HCT116 (cell line): ENCODE measurements at regions not wholly inside any gene's neighbourhood (a gene's known extent, or its start where the extent isn't known, plus 50 kb on each side); places are given as distances from the start of the nearest gene placed in this dataset.

Source experiments
- ATAC-seq: fragments of 200-7000 bp; cut with Tn5 transposase; 2 replicates; pipeline ENCODE4 v1.9.1; 2020; ENCODE audit warnings: mild to moderate bottlenecking, moderate library complexity
- BruUV-seq: library from RNA; stranded (reverse); fragments of 400-500 nt; replicated peaks from 2 replicates; lab custom pipeline; 2021; lab: Mats Ljungman, UMichigan
- CTCF ChIA-PET: fragments of 300-600 bp; sonication (Branson Sonifier 250); formaldehyde crosslinking; loops from one replicate; lab custom pipeline; 2021; ENCODE audit warnings: antibody characterized with exemption; lab: Charles Lee
- POLR2A ChIA-PET: fragments of 300-600, 350-600 bp; sonication (Branson Sonifier 250); formaldehyde crosslinking; loops from one replicate; lab custom pipeline; 2021; ENCODE audit warnings: antibody characterized with exemption; lab: Charles Lee
- RAD21 ChIA-PET, 2 experiments: fragments of 300-600 bp; sonication (Branson Sonifier 250); formaldehyde crosslinking; loops; one replicate each; lab custom pipeline; 2023; ENCODE audit warnings: low total read pairs in 2 of 2; ENCODE audit not compliant: uncharacterized antibody in 2 of 2, unreplicated experiment in 2 of 2, low non-redundant PET in 1 of 2; lab: Charles Lee
- DNase-seq: peaks from one replicate; pipeline ENCODE4 v3.0.0-alpha.2; 2010; ENCODE audit warnings: low read depth, low spot score
- H2AFZ ChIP-seq: fragments of 200-600 bp; shearing (Covaris generic), sonication (generic); 2 replicates; pipeline ENCODE4 v1.6.1; 2017; ENCODE audit warnings: low read depth, mixed run types, mixed read lengths, antibody characterized with exemption, low read length; ENCODE audit not compliant: poor library complexity, severe bottlenecking
- H3K27ac ChIP-seq: 2 replicates; pipeline ENCODE4 v1.5.1; 2012; ENCODE audit warnings: low read depth, low read length
- H3K27me3 ChIP-seq: fragments of 200-600 bp; sonication (generic); 2 replicates; pipeline ENCODE4 v1.6.1; 2016; ENCODE audit warnings: mixed run types, low read length, mixed read lengths; ENCODE audit not compliant: insufficient read depth
- H3K36me3 ChIP-seq, 2 experiments: fragments of 200-500 bp in 1 of 2; fragments of 200-600 bp in 1 of 2; sonication (Bioruptor generic) in 1 of 2; sonication (generic) in 1 of 2; 2 replicates each; pipeline versions ENCODE4 v1.5.1 to v1.6.1; 2014 to 2016; ENCODE audit warnings: low read length in 2 of 2, inconsistent platforms in 1 of 2, mixed read lengths in 1 of 2, mixed run types in 1 of 2; ENCODE audit not compliant: insufficient read depth in 2 of 2, control insufficient read depth in 1 of 2
- H3K4me1 ChIP-seq, 2 experiments: fragments of 200-600 bp in 1 of 2; sonication (generic) in 1 of 2; 2 replicates each; pipeline versions ENCODE4 v1.5.1 to v1.6.1; 2012 to 2017; ENCODE audit warnings: low read length in 2 of 2, inconsistent platforms in 1 of 2, mild to moderate bottlenecking in 1 of 2, mixed read lengths in 1 of 2, mixed run types in 1 of 2, moderate library complexity in 1 of 2; ENCODE audit not compliant: insufficient read depth in 2 of 2, control insufficient read depth in 1 of 2
- H3K4me2 ChIP-seq: fragments of 200-600 bp; sonication (generic); 2 replicates; pipeline ENCODE4 v1.6.1; 2017; ENCODE audit warnings: mixed run types, low read length, mixed read lengths
- H3K4me3 ChIP-seq, 2 experiments: fragments of 200-600 bp in 1 of 2; sonication (generic) in 1 of 2; replicated peaks in 1 of 2; 2 replicates each; pipeline ENCODE4 v1.5.1; 2011 to 2016; ENCODE audit warnings: low read length in 2 of 2, control low read depth in 1 of 2, low read depth in 1 of 2, mild to moderate bottlenecking in 1 of 2, mixed read lengths in 1 of 2, mixed run types in 1 of 2
- H3K79me2 ChIP-seq: fragments of 200-600 bp; sonication (generic); 2 replicates; pipeline ENCODE4 v1.6.1; 2017; ENCODE audit warnings: mild to moderate bottlenecking, mixed run types, low read length, moderate library complexity, mixed read lengths; ENCODE audit not compliant: insufficient read depth
- H3K9ac ChIP-seq: fragments of 200-600 bp; sonication (generic); 2 replicates; pipeline ENCODE4 v1.6.1; 2016; ENCODE audit warnings: low read length, mixed read lengths
- H3K9me2 ChIP-seq: fragments of 200-600 bp; sonication (generic), shearing (Covaris generic); 2 replicates; pipeline ENCODE4 v1.6.1; 2017; ENCODE audit warnings: mixed run types, mild to moderate bottlenecking, moderate library complexity; ENCODE audit not compliant: insufficient read depth
- H3K9me3 ChIP-seq, 2 experiments: fragments of 200-500 bp in 1 of 2; fragments of 200-600 bp in 1 of 2; sonication (Bioruptor generic) in 1 of 2; sonication (generic) in 1 of 2; 2 replicates each; pipeline ENCODE4 v1.6.1; 2014 to 2017; ENCODE audit warnings: low read length in 2 of 2, mixed read lengths in 2 of 2, inconsistent platforms in 1 of 2, low read depth in 1 of 2, mild to moderate bottlenecking in 1 of 2, mixed run types in 1 of 2, moderate library complexity in 1 of 2; ENCODE audit not compliant: control insufficient read depth in 1 of 2, insufficient read depth in 1 of 2
- H4K20me1 ChIP-seq: fragments of 200-600 bp; sonication (generic), shearing (Covaris generic); 2 replicates; pipeline ENCODE4 v1.6.1; 2017; ENCODE audit warnings: mixed run types, mild to moderate bottlenecking, moderate library complexity; ENCODE audit not compliant: insufficient read depth
- EZH2phosphoT487 ChIP-seq: fragments of 200-600 bp; IDR thresholded peaks from 2 replicates; pipeline ENCODE4 v1.6.1; 2018; ENCODE audit warnings: antibody characterized with exemption, borderline replicate concordance
- SIN3A ChIP-seq: IDR thresholded peaks from 2 replicates; pipeline ENCODE4 v1.6.1; 2012; ENCODE audit warnings: low read depth
- YY1 ChIP-seq: IDR thresholded peaks from 2 replicates; pipeline ENCODE4 v1.6.1; 2011; ENCODE audit warnings: low read length, low read depth, moderate library complexity, mild to moderate bottlenecking; ENCODE audit not compliant: insufficient replicate concordance; ENCODE audit errors: extremely low read depth
- intact Hi-C: fragments of 100-400 bp; cut with micrococcal nuclease; formaldehyde crosslinking; loops from 2 replicates; pipeline ENCODE4 v1.10.0; 2022
- TF ChIP-seq, protein P1 (sequence below): IDR thresholded peaks from 2 replicates; pipeline ENCODE4 v1.6.1; 2012; ENCODE audit warnings: low read depth
- TF ChIP-seq, protein P2 (sequence below), 3 experiments: fragments of 200-600 bp in 1 of 3; sonication (generic) in 1 of 3; IDR thresholded peaks in 2 of 3; conservative IDR thresholded peaks in 1 of 3; 2 replicates each; pipeline ENCODE4 v1.5.1; 2012 to 2017; ENCODE audit warnings: low read depth in 2 of 3, low read length in 2 of 3, antibody characterized with exemption in 1 of 3, borderline replicate concordance in 1 of 3, control low read depth in 1 of 3, mild to moderate bottlenecking in 1 of 3, mixed read lengths in 1 of 3, mixed run types in 1 of 3, moderate library complexity in 1 of 3; ENCODE audit not compliant: insufficient read depth in 1 of 3
- TF ChIP-seq, protein P3 (sequence below): IDR thresholded peaks from 2 replicates; pipeline ENCODE4 v1.6.1; 2012

DNA sequence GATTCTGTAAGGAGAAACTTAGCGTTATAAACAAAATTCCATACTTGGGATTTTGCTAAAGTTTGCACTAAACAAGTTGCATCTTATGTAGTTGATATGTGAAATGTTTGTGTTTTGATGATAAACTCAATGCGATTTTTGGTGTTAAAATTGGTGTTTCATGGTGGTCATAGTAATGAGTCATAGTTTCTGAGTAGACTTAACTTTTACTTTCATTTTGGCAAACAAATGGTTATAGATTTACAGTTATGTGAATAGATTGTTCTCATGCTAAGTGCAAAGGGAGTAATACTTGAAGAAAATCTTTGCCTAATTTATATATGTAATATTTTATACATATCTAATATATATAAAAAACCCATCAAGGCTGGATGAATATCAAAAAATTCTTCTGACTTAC, 107.3 kb upstream of the ELAVL2 start:
- ChIA-PET POLR2A (no interaction called here), RAD21 (no interaction called here), CTCF (no interaction called here)
- H3K9me3 ChIP-seq, result peaks cover 6% of the 10 kb centered on the region in 2 experiments; a peak in 2 of 4 replicates
- TF ChIP-seq, protein P1, sequence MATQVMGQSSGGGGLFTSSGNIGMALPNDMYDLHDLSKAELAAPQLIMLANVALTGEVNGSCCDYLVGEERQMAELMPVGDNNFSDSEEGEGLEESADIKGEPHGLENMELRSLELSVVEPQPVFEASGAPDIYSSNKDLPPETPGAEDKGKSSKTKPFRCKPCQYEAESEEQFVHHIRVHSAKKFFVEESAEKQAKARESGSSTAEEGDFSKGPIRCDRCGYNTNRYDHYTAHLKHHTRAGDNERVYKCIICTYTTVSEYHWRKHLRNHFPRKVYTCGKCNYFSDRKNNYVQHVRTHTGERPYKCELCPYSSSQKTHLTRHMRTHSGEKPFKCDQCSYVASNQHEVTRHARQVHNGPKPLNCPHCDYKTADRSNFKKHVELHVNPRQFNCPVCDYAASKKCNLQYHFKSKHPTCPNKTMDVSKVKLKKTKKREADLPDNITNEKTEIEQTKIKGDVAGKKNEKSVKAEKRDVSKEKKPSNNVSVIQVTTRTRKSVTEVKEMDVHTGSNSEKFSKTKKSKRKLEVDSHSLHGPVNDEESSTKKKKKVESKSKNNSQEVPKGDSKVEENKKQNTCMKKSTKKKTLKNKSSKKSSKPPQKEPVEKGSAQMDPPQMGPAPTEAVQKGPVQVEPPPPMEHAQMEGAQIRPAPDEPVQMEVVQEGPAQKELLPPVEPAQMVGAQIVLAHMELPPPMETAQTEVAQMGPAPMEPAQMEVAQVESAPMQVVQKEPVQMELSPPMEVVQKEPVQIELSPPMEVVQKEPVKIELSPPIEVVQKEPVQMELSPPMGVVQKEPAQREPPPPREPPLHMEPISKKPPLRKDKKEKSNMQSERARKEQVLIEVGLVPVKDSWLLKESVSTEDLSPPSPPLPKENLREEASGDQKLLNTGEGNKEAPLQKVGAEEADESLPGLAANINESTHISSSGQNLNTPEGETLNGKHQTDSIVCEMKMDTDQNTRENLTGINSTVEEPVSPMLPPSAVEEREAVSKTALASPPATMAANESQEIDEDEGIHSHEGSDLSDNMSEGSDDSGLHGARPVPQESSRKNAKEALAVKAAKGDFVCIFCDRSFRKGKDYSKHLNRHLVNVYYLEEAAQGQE, result no peak
- TF ChIP-seq, protein P2, sequence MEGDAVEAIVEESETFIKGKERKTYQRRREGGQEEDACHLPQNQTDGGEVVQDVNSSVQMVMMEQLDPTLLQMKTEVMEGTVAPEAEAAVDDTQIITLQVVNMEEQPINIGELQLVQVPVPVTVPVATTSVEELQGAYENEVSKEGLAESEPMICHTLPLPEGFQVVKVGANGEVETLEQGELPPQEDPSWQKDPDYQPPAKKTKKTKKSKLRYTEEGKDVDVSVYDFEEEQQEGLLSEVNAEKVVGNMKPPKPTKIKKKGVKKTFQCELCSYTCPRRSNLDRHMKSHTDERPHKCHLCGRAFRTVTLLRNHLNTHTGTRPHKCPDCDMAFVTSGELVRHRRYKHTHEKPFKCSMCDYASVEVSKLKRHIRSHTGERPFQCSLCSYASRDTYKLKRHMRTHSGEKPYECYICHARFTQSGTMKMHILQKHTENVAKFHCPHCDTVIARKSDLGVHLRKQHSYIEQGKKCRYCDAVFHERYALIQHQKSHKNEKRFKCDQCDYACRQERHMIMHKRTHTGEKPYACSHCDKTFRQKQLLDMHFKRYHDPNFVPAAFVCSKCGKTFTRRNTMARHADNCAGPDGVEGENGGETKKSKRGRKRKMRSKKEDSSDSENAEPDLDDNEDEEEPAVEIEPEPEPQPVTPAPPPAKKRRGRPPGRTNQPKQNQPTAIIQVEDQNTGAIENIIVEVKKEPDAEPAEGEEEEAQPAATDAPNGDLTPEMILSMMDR (IDR thresholded peaks at IDR 0.05 in 2 of 3, conservative IDR thresholded peaks at IDR 0.05 in 1 of 3; ENCODE audit: borderline replicate concordance in 1 of 3, insufficient read depth in 1 of 3, low read depth in 2 of 3, low read length in 2 of 3), result no peak
- TF ChIP-seq, protein P3, sequence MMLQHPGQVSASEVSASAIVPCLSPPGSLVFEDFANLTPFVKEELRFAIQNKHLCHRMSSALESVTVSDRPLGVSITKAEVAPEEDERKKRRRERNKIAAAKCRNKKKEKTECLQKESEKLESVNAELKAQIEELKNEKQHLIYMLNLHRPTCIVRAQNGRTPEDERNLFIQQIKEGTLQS, result no peak
- TF ChIP-seq EZH2phosphoT487 (no peak), YY1 (no peak), SIN3A (no peak)
- no peak for DNase-seq
- no peaks in the 10 kb centered on the region for H3K36me3 ChIP-seq
- H3K9ac ChIP-seq, result no peak overlapping the region
- H3K9me2 ChIP-seq, result no peaks in the 10 kb centered on the region
- H3K4me3 ChIP-seq, result no peak overlapping the region
- no peaks in the 10 kb centered on the region for H4K20me1 ChIP-seq
- H2AFZ ChIP-seq, result no peak overlapping the region
- no TSS peak for BruUV-seq
- no peaks in the 10 kb centered on the region for H3K27me3 ChIP-seq
- no peak overlapping the region for H3K4me2 ChIP-seq
- no peak overlapping the region for H3K27ac ChIP-seq
- intact Hi-C loops, result no loop called here
- H3K79me2 ChIP-seq, result no peaks in the 10 kb centered on the region
- ATAC-seq, result no peak
- H3K4me1 ChIP-seq, result no peaks in the 10 kb centered on the region
